GM21381 (cell line): ENCODE measurements at regions not wholly inside any gene's neighbourhood (a gene's known extent, or its start where the extent isn't known, plus 50 kb on each side); places are given as distances from the start of the nearest gene placed in this dataset.
A peak's percentile ranks its signal among the peaks of the same experiment; 100 is the strongest.

Experiments
- ATAC-seq: cut with Tn5 transposase; IDR thresholded peaks from one replicate; pipeline ENCODE4 v1.9.1; 2021; ENCODE audit warnings: mild to moderate bottlenecking, moderate library complexity; ENCODE audit not compliant: unreplicated experiment

GRCh38 chr3:140809316-140809715, 131.5 kb downstream of the TRIM42 start:
- no peak for ATAC-seq

- peak; percentile 96 for ATAC-seq
Measured at GRCh38 chr3:140816372-140817195, 125.1 kb upstream of the SLC25A36 start.

- no peak for ATAC-seq
Measured at GRCh38 chr3:140821493-140821892, 120.1 kb upstream of the SLC25A36 start.

- no peak for ATAC-seq
Measured at GRCh38 chr3:140822401-140823047, 119.1 kb upstream of the SLC25A36 start.

- no peak for ATAC-seq
Measured at GRCh38 chr3:140823106-140823505, 118.5 kb upstream of the SLC25A36 start.

GRCh38 chr3:140827894-140828293, 113.7 kb upstream of the SLC25A36 start:
- no peak for ATAC-seq

- no peak for ATAC-seq
Measured at GRCh38 chr3:140828585-140828984, 113.1 kb upstream of the SLC25A36 start.

- no peak for ATAC-seq
Measured at GRCh38 chr3:140829796-140830195, 111.8 kb upstream of the SLC25A36 start.

GRCh38 chr3:140830391-140830790, 111.2 kb upstream of the SLC25A36 start:
- no peak for ATAC-seq

GRCh38 chr3:140832883-140833282, 108.8 kb upstream of the SLC25A36 start:
- ATAC-seq = no peak

GRCh38 chr3:140834266-140835037, 107.2 kb upstream of the SLC25A36 start:
- no peak for ATAC-seq

GRCh38 chr3:140842984-140843649, 98.5 kb upstream of the SLC25A36 start:
- ATAC-seq = peak; percentile 94

- ATAC-seq = no peak
Measured at GRCh38 chr3:140843656-140844055, 98.0 kb upstream of the SLC25A36 start.

GRCh38 chr3:140844072-140844471, 97.6 kb upstream of the SLC25A36 start:
- ATAC-seq = no peak

- ATAC-seq = peak; percentile 43
Measured at GRCh38 chr3:140845882-140846281, 95.8 kb upstream of the SLC25A36 start.

- ATAC-seq = no peak
Measured at GRCh38 chr3:140848666-140849065, 93.0 kb upstream of the SLC25A36 start.

- no peak for ATAC-seq
Measured at GRCh38 chr3:140850210-140850955, 91.3 kb upstream of the SLC25A36 start.

GRCh38 chr3:140854961-140855360, 86.7 kb upstream of the SLC25A36 start:
- no peak for ATAC-seq

GRCh38 chr3:140856905-140857304, 84.7 kb upstream of the SLC25A36 start:
- no peak for ATAC-seq

GRCh38 chr3:140857993-140858392, 83.6 kb upstream of the SLC25A36 start:
- no peak for ATAC-seq
